Nephron progenitor cell (in vitro differentiated cells): ENCODE measurements at regions not wholly inside any gene's neighbourhood (a gene's known extent, or its start where the extent isn't known, plus 50 kb on each side); places are given as distances from the start of the nearest gene placed in this dataset.

ENCODE experiments used
- DNase-seq: peaks from one replicate; pipeline ENCODE4 v3.0.0; 2021
- H3K27ac Mint-ChIP-seq: 2 replicates; pipeline ENCODE4 v1.8.0; 2021; ENCODE audit warnings: mild to moderate bottlenecking, moderate library complexity, mixed read lengths
- H3K27me3 Mint-ChIP-seq: 2 replicates; pipeline ENCODE4 v1.8.0; 2021; ENCODE audit warnings: mild to moderate bottlenecking, low read depth, mixed read lengths; ENCODE audit not compliant: poor library complexity
- H3K36me3 Mint-ChIP-seq: 2 replicates; pipeline ENCODE4 v1.8.0; 2021; ENCODE audit warnings: low read depth, mixed read lengths
- H3K4me1 Mint-ChIP-seq: 2 replicates; pipeline ENCODE4 v1.8.0; 2021; ENCODE audit warnings: mixed read lengths
- H3K4me3 Mint-ChIP-seq: 2 replicates; pipeline ENCODE4 v1.8.0; 2021; ENCODE audit warnings: mild to moderate bottlenecking, moderate library complexity, mixed read lengths
- H3K9me3 Mint-ChIP-seq: 2 replicates; pipeline ENCODE4 v1.8.0; 2021; ENCODE audit warnings: mild to moderate bottlenecking, moderate library complexity, mixed read lengths
- CTCF ChIP-seq: fragments of 200-600 bp; sonication (generic); IDR thresholded peaks from 2 replicates; pipeline ENCODE4 v1.5.0; 2021; ENCODE audit warnings: antibody characterized with exemption

GRCh38 chr6:92495242-92495641, 924.1 kb downstream of the EPHA7 start:
- H3K36me3 Mint-ChIP-seq = no peaks in the 10 kb centered on the region
- H3K4me3 Mint-ChIP-seq = no peak overlapping the region
- H3K27ac Mint-ChIP-seq = no peak overlapping the region
- no peak for TF ChIP-seq CTCF
- H3K27me3 Mint-ChIP-seq = no peaks in the 10 kb centered on the region
- no peak for DNase-seq
- no peaks in the 10 kb centered on the region for H3K4me1 Mint-ChIP-seq
- H3K9me3 Mint-ChIP-seq = no peaks in the 10 kb centered on the region

GRCh38 chr6:92485487-92485886, 933.9 kb downstream of the EPHA7 start:
- peaks cover 7% of the 10 kb centered on the region for H3K4me1 Mint-ChIP-seq
- H3K4me3 Mint-ChIP-seq = no peak overlapping the region
- no peaks in the 10 kb centered on the region for H3K27me3 Mint-ChIP-seq
- TF ChIP-seq CTCF = no peak
- DNase-seq = no peak
- no peak overlapping the region for H3K27ac Mint-ChIP-seq
- H3K9me3 Mint-ChIP-seq = peaks cover 9% of the 10 kb centered on the region
- H3K36me3 Mint-ChIP-seq = no peaks in the 10 kb centered on the region

- H3K4me1 Mint-ChIP-seq = no peaks in the 10 kb centered on the region
- H3K27ac Mint-ChIP-seq = no peak overlapping the region
- H3K27me3 Mint-ChIP-seq = no peaks in the 10 kb centered on the region
- DNase-seq = no peak
- peaks cover 6% of the 10 kb centered on the region for H3K9me3 Mint-ChIP-seq
- no peak overlapping the region for H3K4me3 Mint-ChIP-seq
- no peak for TF ChIP-seq CTCF
- H3K36me3 Mint-ChIP-seq = no peaks in the 10 kb centered on the region
These were observed 939.5 kb downstream of the EPHA7 start for GRCh38 chr6:92479831-92480230.

- no peak overlapping the region for H3K27ac Mint-ChIP-seq
- H3K4me1 Mint-ChIP-seq = no peaks in the 10 kb centered on the region
- no peak for TF ChIP-seq CTCF
- DNase-seq = no peak
- no peak overlapping the region for H3K4me3 Mint-ChIP-seq
- H3K36me3 Mint-ChIP-seq = no peaks in the 10 kb centered on the region
- H3K27me3 Mint-ChIP-seq = no peaks in the 10 kb centered on the region
- peaks cover 3% of the 10 kb centered on the region for H3K9me3 Mint-ChIP-seq
These were observed 946.3 kb downstream of the EPHA7 start for GRCh38 chr6:92473056-92473455.

GRCh38 chr6:92469186-92469828, 950.1 kb downstream of the EPHA7 start:
- Mint-ChIP-seq H3K9me3 (peaks cover 3% of the 10 kb centered on the region), H3K4me3 (no peak overlapping the region), H3K27me3 (no peaks in the 10 kb centered on the region), H3K36me3 (no peaks in the 10 kb centered on the region), H3K27ac (no peak overlapping the region), H3K4me1 (no peaks in the 10 kb centered on the region)
- no peak for DNase-seq
- TF ChIP-seq CTCF = no peak

- no peak for DNase-seq
- TF ChIP-seq CTCF = no peak
- no peaks in the 10 kb centered on the region for H3K36me3 Mint-ChIP-seq
- no peaks in the 10 kb centered on the region for H3K4me1 Mint-ChIP-seq
- no peak overlapping the region for H3K27ac Mint-ChIP-seq
- peaks cover under 1% of the 10 kb centered on the region for H3K27me3 Mint-ChIP-seq
- H3K9me3 Mint-ChIP-seq = peaks cover 3% of the 10 kb centered on the region
- H3K4me3 Mint-ChIP-seq = no peak overlapping the region
These were observed 951.3 kb downstream of the EPHA7 start for GRCh38 chr6:92468066-92468465.
